Prostate gland (tissue), 2 donors: ENCODE measurements at regions not wholly inside any gene's neighbourhood (a gene's known extent, or its start where the extent isn't known, plus 50 kb on each side); places are given as distances from the start of the nearest gene placed in this dataset.

Source experiments
- POLR2AphosphoS5 ChIP-seq: sonication (generic); formaldehyde crosslinking; IDR thresholded peaks from one replicate; pipeline ENCODE4 v1.6.1; 2017; ENCODE audit warnings: antibody characterized with exemption
- TF ChIP-seq, protein P1 (sequence below), 4 experiments: fragments of 200-600 bp in 2 of 4; fragments of 450-650 bp in 2 of 4; sonication (generic) in 2 of 4; IDR thresholded peaks; 1 replicate in 3 of 4; 2 replicates in 1 of 4; pipeline ENCODE4 v1.5.1; 2016 to 2019; ENCODE audit warnings: antibody characterized with exemption in 4 of 4, mild to moderate bottlenecking in 2 of 4, moderate library complexity in 2 of 4

DNA sequence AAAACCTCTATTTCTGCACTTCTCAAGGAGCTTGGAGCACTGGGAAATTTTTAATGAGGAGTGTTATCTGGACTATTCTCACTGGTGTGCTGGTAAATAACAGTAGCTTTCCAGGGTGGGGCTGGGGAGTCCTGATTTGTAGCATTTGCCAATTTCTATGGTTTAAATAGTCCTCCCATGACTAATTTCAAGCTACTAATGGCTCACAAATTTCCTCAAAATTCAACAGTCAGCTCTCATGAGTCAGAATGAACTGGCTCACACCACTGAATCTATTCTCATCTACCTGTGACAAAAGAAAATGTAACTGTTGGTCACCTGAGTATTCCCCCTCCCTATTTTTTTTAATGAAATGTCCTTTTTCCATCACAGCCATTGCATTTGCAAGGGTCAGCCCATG, 449.6 kb downstream of the KIF16B start:
- no peak for TF ChIP-seq POLR2AphosphoS5
- TF ChIP-seq, protein P1, sequence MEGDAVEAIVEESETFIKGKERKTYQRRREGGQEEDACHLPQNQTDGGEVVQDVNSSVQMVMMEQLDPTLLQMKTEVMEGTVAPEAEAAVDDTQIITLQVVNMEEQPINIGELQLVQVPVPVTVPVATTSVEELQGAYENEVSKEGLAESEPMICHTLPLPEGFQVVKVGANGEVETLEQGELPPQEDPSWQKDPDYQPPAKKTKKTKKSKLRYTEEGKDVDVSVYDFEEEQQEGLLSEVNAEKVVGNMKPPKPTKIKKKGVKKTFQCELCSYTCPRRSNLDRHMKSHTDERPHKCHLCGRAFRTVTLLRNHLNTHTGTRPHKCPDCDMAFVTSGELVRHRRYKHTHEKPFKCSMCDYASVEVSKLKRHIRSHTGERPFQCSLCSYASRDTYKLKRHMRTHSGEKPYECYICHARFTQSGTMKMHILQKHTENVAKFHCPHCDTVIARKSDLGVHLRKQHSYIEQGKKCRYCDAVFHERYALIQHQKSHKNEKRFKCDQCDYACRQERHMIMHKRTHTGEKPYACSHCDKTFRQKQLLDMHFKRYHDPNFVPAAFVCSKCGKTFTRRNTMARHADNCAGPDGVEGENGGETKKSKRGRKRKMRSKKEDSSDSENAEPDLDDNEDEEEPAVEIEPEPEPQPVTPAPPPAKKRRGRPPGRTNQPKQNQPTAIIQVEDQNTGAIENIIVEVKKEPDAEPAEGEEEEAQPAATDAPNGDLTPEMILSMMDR (IDR thresholded peaks at IDR 0.05), result no peak
